ENCODE measurements at regions not wholly inside any gene's neighbourhood (a gene's known extent, or its start where the extent isn't known, plus 50 kb on each side); places are given as distances from the start of the nearest gene placed in this dataset.
A peak's percentile ranks its signal among the peaks of the same experiment; 100 is the strongest.

DNA sequence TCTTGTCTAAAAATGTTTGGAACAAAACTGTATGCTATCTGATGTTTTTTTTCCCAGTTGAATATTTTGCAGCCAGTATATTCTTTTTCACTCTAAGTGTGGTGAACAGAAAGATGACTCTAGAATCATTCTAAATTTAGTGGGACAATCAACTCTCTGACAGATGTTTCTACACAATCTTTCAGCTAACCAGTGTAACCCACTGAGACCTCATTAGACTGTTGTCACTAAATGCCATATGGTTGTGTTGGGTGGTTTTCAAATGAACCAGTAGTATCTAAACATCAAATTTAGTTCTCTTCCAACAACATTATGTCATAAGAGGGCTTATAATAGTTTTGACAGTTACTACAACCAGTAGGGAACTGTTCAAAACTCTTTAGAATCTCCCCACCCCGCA is 129.6 kb upstream of the PRLR start:
- no peak for DNase-seq

DNA sequence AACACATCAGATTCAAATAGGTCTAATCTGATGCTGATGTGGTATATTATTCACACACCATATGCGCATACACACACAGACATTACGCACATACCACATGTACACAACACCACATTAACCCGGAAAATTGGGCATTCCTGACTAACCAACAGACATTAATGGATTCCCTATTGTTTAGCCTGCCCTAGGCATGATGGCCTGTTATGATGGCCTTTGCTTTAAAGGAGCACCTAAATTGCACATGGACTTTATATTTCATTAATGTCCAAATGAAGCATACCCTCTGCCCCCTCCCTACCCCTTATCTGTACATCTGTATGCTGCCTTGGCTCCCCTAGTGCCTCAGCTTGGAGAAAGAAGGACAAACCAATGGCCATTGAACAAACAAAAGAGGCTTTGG is 127.7 kb upstream of the PRLR start:
- DNase-seq = no peak

DNA sequence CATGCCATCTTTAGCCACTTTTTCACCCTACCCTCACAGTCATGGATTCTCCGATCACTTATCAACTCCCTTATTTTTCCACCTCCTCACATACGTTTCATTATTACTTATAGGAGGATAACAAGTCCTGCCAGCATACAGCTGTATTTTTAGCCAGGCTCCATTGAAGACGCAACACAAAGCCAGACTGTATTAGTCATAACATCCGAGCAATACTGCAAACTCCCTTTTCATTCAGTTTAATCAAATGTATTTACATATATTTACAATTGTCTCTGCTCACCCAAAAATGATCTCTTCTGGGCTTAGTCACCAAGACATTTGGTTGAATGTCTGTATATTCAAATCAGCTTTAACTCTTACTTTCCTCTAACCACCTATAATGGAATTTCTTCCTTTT is 126.4 kb upstream of the PRLR start:
- DNase-seq = no peak

DNA sequence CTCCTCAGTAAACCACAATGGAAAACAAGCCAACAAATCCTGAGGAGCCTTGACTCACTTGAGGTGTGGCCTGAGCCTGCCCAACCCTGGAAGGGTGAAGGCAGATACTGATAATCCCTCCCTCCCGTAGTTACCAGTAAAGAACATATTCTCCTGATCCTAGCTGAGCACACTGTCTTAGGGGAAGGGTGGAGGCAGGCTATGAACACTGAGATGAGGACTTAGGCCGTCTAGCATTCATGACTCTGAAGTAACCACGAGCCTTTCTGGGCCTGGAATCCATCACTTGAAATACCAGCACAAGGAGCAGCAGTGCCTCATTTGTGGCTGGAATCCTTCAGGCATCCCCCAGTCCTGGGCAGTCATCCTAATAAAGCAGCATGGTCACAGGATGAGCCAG is 124.5 kb upstream of the PRLR start:
- DNase-seq = no peak

DNA sequence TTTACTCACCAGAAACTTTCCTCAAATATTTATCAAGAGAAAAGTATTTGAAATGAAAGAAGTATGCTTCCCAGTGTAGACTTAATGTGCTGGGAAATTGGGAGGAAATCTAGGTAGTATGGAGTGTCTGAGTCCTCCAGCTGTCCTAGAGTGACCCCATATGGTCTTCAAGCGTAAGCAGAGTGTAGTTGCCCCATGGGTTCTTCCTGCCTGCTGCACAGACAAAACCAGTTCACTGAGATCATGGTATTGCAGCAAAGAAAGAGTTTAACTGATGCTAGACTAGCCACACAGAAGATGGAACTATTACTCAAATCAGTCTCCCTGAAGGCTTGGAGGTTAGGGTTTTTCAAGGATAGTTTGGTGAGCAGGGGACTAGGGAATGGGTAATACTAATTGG is 114.9 kb upstream of the PRLR start:
- DNase-seq = no peak

DNA sequence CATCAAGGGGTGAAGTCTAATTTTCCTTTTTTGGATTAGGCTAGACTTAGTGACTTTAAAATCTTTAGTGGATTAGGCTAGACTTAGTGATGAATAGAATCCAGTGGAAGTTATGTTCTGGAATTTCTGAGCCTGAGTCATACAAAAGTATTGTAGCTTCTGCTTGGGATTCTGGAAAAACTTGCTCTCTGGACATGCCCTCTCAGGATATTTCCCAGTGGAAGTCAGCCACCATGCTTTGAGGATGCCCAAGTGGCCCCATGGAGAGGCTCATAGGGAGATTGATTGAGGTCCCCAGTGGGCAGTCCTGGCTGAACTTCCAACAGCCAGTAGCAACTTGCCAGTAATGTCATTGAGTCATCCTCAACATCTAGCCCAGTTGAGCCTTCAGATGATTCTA is 112.4 kb upstream of the PRLR start:
- DNase-seq = no peak

DNA sequence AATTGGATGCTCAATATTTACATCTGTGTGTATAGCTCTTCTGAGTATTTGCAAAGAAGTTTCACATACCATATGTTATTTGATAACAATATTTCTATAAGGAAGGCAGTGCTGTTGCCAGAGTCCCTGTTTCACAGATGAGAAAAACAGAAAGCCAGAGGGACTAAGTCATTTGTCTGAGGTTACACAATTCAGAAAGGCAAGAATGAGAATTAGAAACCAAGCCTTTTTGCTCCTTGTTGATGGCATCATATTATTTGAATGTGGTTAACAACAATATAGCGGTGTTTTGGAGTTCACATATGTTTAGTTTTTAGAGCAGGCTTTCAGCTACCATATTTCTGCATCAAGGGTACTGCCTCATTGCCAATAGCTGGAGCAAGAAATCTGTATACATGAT is 110.9 kb upstream of the PRLR start:
- DNase-seq = no peak

DNA sequence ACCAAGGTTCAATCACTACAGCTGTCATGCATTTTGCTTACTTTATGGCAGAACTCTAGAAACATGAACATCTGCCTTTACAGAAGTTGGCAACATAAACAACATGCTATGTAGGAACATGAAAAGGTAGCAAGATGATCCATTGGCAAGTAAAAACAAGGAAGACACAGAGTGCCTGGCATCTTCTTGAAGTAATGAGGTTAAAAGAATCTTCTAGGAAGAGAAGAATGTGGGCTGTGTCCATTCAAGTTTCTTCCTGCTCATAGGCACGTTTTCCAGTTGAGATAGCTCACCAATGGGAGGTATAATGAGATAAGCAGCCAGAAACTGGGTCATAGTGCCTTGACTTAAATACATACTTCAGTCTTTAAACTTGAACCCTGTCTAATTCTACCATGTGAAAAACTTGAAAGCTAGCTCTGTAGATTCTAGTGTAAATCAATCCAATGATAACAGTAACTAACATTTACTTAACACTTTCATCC is 109.4 kb upstream of the PRLR start:
- no peak for DNase-seq

DNA sequence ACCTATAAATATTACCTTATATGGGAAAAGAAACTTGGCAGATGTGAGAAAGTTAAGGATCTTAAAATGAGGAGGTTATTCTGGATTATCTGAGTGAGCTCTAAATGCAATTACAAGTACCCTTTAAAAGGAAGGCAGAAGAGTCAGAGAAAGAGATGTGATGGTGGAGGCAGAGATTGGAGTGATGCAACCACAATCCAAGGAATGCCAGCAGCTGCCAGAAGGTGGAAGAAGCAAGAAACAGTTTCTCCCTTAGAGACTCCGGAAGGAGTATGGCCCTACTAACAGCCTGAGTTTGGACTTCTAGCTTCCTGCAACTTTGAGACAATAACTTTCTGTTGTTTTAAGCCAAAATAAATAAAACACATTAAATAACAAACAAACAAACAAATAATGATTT is 108.7 kb upstream of the PRLR start:
- DNase-seq = no peak

DNA sequence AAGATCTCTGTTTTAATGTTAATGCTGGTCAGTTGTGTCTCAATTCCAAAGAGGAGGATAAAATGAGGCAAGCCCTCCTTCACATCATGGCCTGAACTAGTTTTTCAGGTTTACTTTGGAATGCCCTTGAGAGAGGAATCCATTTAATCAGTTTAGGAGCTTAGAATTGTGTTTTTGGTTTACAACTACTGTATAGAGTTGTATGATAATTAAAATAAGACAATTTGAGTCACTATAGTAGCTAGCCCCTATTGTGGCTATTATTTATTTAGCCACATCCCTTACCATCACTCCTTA is 107.8 kb upstream of the PRLR start:
- no peak for DNase-seq

DNA sequence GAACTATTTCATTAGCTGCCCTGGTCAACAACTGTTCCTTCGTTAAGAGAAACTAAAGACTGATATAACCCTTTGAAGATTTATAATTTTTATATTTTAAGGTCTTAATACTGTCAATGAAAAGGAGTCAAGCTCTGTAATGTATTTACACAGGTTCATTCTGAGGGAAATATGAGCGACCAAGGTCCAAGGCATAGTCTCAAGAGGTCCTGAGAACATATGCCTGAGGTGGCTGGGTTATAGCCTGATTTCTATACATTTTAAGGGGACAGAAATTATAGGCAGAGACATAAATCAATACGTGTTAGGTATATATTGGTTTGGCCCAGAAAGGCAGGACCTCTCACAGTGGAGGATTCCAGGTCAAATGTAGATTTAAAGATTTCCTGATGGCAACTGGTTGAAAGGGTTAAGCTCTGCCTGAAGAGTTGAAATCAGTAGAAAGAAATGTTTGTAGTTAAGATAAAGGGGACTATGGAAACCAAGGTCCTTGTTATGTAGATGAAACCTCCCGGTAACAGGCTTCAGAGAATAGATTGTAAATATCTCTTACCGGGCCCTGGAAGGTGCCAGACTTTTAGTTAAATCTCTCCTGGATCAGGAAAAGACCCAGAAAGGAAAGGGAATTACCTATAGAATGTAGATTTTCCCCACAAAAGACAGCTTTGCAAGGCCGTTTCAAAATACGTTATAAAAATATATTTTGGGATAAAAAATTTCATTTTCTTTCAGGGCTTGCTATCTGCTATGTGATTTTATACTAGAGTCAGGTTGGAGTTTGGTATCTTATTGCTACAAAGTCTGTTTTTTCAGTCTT is 107.3 kb upstream of the PRLR start:
- no peak for DNase-seq

DNA sequence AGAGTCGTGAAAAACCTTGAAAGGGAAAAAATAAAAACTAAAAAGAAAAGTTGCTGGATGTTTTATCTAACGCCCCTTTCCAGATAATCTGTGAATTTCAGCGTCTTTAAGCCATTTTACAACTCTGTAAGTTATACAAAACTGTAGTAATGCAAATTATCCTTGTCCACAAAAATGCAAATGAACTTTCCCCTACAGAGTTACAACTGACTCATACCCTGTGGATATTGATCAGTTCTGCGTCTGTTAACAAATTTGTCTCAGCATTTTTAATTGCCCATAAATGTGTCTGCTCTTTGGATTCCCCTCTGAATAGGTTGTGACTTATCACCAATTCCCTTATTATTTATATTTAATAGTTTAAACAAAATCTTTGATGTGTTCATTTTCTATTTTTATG is 105.9 kb upstream of the PRLR start:
- DNase-seq = no peak

DNA sequence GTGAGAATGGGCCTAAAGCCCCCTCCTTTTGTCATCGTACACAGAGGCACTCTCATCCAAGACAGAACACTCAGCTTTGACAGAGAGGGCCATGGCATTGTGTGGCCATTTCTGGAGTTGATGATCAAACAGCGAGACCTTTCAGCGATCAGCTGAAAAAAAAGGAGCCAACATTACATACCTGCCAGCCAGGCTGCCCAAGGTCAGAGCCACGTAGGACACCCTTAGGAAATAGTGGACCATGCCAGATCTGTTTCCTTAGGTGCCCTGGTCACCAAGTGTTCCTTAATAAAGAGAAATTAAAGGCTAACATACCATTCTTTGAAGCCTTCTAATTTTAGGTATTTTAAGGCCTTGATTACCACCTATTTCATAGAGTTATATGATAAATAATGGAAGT is 105.5 kb upstream of the PRLR start:
- DNase-seq = no peak

DNA sequence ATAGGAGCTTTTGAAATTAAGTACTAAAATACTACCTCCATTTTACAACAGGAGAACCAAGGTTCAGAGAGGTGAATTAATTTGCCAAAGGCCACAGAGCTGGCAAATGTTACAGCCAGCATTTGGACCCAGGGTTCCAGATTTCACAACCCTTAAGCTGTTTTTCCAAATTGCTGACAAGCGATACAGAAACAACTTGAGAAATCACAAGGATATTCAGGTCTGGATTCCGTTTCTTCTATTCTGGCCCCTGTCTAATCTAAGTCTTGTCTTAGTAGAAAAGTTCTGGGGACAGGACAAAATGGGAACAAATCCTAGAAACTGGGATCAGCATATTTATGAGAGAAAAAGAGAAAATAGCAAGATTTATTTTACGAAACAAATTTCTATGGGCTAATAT is 103.1 kb upstream of the PRLR start:
- no peak for DNase-seq

DNA sequence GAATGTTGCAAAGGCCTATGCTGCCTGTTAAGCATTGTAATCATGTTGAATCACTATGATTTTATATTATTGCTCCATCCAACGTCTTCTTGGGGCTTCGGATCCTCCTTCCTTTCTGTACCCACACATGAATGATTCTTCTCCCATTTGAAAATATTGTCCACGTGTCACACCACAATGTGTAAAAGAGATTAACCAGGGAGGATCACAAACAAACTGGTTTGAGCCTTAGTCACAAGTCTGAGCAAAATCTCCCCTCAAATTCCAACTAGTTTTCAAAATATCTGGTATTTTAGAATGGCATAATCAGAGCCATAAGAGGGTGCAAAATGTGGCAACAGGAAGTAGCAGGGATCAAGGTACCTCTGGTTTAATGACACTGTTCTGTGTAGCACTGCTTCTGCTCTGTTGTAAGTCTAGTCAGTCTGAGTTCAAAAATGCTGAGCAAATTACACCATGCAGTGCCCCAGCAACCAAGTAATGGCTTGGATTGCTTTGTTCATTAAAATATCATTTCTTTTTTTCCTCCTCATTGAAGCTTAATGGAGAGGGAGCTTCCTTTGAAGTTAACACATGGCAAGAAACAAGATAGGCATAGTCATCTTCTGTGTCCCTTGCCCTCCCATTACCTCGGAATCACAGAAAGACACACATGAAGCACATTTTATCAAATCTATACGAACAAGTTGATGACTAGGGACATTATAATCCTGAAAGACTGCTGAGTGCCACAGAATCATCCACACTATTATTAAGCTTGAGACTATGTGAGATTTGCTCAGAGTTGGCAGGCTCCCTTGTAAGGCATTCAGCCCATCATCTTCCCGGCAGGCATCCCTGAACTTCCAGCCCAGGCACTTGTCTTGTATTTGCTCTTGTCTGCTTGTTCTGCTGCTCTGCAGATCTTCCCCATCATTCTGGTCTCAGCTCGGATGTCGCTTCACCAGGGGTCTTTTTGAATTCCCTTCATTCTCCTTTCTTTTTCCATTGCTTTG is 102.0 kb upstream of the PRLR start:
- no peak for DNase-seq

DNA sequence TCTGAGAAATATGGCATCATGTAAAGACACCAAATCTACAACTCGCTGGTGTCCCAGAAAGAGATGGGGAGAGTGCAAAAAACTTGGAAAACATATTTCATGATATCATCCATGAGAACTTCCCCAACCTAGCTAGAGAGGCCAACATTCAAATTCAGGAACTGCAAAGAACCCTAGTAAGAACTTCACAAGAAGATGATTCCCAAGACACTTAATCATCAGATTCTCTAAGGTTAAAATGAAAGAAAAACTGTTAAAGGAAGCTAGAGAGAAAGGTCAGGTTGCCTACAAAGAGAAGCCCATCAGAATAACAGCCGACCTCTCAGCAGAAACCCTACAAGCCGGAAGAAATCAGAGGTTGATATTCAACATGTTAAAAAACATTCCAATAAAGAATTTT is 95.5 kb upstream of the PRLR start:
- DNase-seq = no peak

DNA sequence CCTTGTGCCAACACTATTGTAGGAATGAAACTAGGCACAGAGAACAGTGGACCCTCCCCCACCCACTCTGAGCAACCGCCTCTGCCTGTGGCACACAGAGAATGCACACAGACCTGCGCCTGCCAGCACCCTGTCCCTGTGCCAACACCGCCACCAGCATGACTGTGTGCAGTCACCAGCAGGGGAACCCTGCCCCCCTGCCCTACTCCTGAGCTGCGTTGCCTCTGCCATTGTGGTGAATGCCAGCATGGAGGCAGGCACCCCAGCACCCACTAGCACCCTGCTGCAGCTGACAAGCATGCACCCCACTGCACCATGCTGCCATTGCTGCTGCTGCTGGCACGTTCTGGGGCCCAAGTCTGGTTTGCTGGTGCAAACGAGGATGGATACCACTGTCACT is 94.4 kb upstream of the PRLR start:
- no peak for DNase-seq

DNA sequence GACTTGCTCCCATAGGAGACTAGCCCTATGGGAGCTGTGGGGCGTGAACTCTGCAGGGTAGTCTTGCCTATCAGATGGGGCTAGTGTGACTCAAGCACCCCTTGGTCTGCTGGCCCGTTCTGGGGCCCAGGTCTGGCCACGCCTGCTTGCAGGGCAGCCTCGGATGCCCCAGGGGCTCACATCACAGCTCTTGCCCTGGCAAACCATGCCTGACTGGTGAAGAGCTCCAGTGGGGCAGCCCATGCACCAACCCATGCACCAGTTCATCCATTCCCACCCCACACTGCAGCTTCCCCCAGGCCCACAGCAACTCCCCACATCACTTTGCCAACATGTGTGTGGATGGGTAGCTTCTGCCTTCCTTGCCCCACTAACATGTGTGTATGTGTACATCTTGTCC is 93.9 kb upstream of the PRLR start:
- no peak for DNase-seq

DNA sequence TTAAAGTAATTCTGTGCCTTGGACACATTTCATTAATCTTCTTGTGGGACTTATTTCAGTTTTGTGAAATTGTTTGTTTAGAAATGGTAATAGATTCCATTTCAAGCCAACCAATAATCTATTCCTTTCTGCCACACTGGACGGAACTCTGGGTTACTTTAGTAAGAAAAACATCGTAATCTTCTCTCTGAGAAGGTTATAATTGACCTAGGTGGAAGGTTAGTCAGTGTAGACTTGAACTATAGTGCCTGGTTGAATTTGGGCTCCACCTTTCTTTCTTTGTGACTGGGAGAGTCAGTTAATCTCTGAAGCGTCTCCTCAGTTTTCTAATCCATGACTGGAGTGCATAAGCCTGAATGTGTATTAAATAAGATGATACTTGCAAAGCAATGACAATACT is 89.7 kb upstream of the PRLR start:
- no peak for DNase-seq

DNA sequence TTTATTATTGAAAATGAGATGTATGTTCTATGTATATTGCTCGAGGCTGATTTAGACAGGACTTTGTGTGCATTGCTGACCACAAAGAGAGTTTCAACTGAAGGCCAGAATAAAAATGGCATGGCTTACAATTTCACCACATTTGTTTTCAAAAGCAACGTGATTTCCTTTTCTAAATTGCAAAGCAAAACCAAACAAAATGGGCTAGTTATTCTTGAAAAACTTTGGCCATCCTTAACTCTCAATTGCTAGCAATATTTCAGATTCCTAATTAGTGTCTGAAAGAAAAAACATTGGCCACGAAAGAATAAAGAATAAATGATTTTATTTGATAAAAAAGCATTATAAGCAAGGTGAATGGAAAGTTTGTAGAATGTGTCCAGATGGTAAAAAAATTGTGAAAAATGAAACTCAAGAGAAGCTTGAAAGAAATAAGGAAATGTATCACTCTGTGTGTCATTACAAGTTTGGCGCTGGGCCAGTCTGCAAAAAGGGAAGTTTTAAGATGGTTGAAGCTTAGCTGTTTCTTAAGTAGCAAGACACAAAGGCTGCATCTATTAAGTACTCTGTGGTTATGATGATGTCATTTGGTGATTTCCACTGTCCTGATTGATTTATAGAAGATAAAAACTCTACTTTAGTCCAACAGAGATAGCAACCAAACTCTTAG is 89.2 kb upstream of the PRLR start:
- peak; percentile 72 for DNase-seq

DNA sequence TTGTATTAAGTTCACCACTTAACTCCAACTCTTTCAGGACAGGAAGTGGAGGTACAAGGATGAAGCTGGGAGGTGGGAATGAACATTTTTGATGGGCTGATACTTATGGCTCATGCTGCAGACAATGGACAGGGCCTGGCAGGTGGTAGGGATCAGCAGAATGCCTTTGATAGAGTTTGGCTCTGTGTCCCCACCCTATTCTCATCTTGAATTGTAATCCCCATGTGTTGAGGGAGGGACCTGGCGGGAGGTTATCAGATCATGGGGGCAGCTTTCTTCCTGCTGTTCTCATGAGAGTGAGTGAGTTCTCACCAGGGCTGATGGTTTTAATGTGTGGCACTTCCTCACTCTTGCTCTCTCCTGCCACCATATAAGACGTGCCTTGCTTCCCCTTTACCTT is 87.3 kb upstream of the PRLR start:
- DNase-seq = no peak

DNA sequence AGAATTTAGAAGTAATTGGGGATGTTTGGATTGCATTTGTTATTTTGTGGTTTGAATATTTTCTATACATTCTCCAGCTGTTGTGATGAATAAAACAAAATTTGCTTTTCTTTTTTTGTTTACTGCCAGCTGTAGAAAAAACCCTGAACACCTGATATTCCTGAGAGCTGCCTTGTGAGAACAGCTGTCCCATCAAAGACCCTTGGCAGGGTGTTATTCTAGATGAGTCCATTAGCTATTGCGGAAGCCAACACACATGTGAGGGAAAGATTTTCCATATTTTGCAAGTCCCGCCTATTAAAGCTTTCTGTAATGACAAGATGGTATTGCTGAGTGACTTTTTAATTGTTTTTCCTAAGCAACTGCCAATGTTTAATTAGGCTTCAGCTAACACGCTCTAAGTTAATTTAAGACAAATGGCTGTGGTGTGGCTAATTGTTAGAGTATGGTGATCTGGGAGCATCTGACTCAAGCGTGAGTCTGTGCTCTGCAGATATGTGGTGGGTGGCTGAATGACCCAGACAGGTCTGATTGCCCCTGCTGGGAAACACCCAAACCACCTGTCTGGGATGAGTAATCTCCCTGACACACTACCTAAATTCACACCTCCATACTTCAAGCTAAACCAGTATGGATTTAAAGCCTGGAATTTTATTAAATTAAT is 86.5 kb upstream of the PRLR start:
- no peak for DNase-seq

DNA sequence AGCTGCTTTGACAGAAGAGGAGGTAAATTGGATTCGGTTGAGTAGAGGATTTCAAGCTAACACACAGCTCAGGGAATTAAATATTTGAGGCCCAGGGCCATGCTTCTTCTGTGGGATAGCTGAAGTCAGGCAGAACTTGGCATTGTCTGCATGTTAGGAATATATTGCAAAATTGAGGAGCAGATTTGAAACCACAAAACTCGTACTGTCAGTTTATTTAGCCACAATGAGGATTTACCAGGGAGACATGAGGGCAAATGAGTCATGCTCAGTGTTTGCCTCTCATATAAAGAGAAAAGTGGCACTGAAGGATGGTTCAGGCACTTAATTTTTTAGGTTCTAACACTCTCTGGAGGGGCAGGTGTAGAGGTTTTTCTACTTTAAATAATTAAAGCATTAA is 83.0 kb upstream of the PRLR start:
- DNase-seq = no peak

Data from hematopoietic multipotent progenitor cell treated with erythropoietin and hydrocortisone succinate and interleukin-3 and kit ligand, for 6 days (in vitro differentiated cells).